Endothelial cell of umbilical vein (primary cell): ENCODE measurements at regions not wholly inside any gene's neighbourhood (a gene's known extent, or its start where the extent isn't known, plus 50 kb on each side); places are given as distances from the start of the nearest gene placed in this dataset.

Experiments
- BruUV-seq: library from RNA; stranded (reverse); fragments of 400-500 nt; replicated peaks from 2 replicates; lab custom pipeline; 2021; lab: Mats Ljungman, UMichigan
- CTCF ChIA-PET: fragments of 300-600, 350-600 bp; sonication (Branson Sonifier 250); formaldehyde crosslinking; loops from one replicate; lab custom pipeline; 2021; ENCODE audit warnings: antibody characterized with exemption, inconsistent platforms; lab: Charles Lee
- POLR2A ChIA-PET: fragments of 300-600, 350-600 bp; sonication (Branson Sonifier 250); formaldehyde crosslinking; loops from one replicate; lab custom pipeline; 2021; ENCODE audit warnings: antibody characterized with exemption, inconsistent platforms; lab: Charles Lee
- DNase-seq: peaks from one replicate; pipeline ENCODE4 v3.0.0-alpha.2; 2011; ENCODE audit warnings: low read depth, low spot score
- FAIRE-seq: peaks from 2 replicates; lab custom pipeline; 2011; peaks lifted over from hg19 to GRCh38; lab: Jason Lieb, UNC
- H2AFZ ChIP-seq: 2 replicates; pipeline ENCODE4 v1.6.0; 2012; ENCODE audit warnings: low read depth, low read length, control low read depth, inconsistent platforms
- H3K27ac ChIP-seq: 2 replicates; pipeline ENCODE4 v1.5.1; 2011; ENCODE audit warnings: low read depth, mild to moderate bottlenecking, control low read depth, low read length, moderate library complexity; ENCODE audit not compliant: insufficient read depth
- H3K27me3 ChIP-seq, 2 experiments: 2 replicates each; pipeline versions ENCODE4 v1.6.0 to v1.6.1; 2011; ENCODE audit warnings: low read length in 2 of 2, mixed read lengths in 1 of 2; ENCODE audit not compliant: control insufficient read depth in 2 of 2, insufficient read depth in 2 of 2
- H3K36me3 ChIP-seq, 2 experiments: 2 replicates in 1 of 2; 3 replicates in 1 of 2; pipeline ENCODE4 v1.5.1; 2011; ENCODE audit warnings: low read length in 2 of 2, mild to moderate bottlenecking in 1 of 2, moderate library complexity in 1 of 2; ENCODE audit not compliant: control insufficient read depth in 2 of 2, insufficient read depth in 2 of 2; ENCODE audit errors: extremely low read depth in 1 of 2
- H3K4me1 ChIP-seq: 3 replicates; pipeline ENCODE4 v1.5.1; 2011; ENCODE audit warnings: mild to moderate bottlenecking, low read length; ENCODE audit not compliant: control insufficient read depth, insufficient read depth; ENCODE audit errors: extremely low read depth
- H3K4me2 ChIP-seq: 2 replicates; pipeline ENCODE4 v1.6.1; 2011; ENCODE audit warnings: low read length, control low read depth, mixed read lengths; ENCODE audit not compliant: insufficient read depth
- H3K4me3 ChIP-seq, 3 experiments: fragments of 200-600 bp in 1 of 3; sonication (generic), shearing (Covaris generic) in 1 of 3; replicated peaks in 1 of 3; 2 replicates each; pipeline ENCODE4 v1.5.1; 2011 to 2016; ENCODE audit warnings: control low read depth in 3 of 3, low read length in 3 of 3, mild to moderate bottlenecking in 2 of 3, inconsistent platforms in 1 of 3, low read depth in 1 of 3, moderate library complexity in 1 of 3; ENCODE audit not compliant: insufficient read depth in 1 of 3
- H3K79me2 ChIP-seq: 2 replicates; pipeline ENCODE4 v1.6.0; 2012; ENCODE audit warnings: low read length, inconsistent platforms; ENCODE audit not compliant: control insufficient read depth, insufficient read depth
- H3K9ac ChIP-seq: replicated peaks from 2 replicates; pipeline ENCODE3; 2011; ENCODE audit warnings: low read length, control low read depth; ENCODE audit not compliant: insufficient read depth; ENCODE audit errors: extremely low read depth
- H3K9me1 ChIP-seq: replicated peaks from 3 replicates; pipeline ENCODE4 v1.6.0; 2011; ENCODE audit warnings: mild to moderate bottlenecking, low read length; ENCODE audit not compliant: control insufficient read depth, insufficient read depth; ENCODE audit errors: extremely low read depth
- H3K9me3 ChIP-seq: replicated peaks from 2 replicates; pipeline ENCODE4 v1.5.1; 2012; ENCODE audit warnings: low read length, inconsistent platforms; ENCODE audit not compliant: control insufficient read depth, insufficient read depth
- H4K20me1 ChIP-seq: replicated peaks from 2 replicates; pipeline ENCODE3; 2011; ENCODE audit warnings: mild to moderate bottlenecking, low read length; ENCODE audit not compliant: control insufficient read depth, insufficient read depth; ENCODE audit errors: extremely low read depth
- EZH2 ChIP-seq: IDR thresholded peaks from 2 replicates; pipeline ENCODE4 v1.6.1; 2012; ENCODE audit warnings: borderline replicate concordance, low read depth, mild to moderate bottlenecking, moderate library complexity, low read length, inconsistent platforms; ENCODE audit not compliant: severe bottlenecking
- FOS ChIP-seq: IDR thresholded peaks from 2 replicates; pipeline ENCODE4 v1.6.1; 2011; ENCODE audit warnings: mild to moderate bottlenecking, low read length, moderate library complexity, borderline replicate concordance; ENCODE audit not compliant: insufficient read depth
- GATA2 ChIP-seq: IDR thresholded peaks from 2 replicates; pipeline ENCODE4 v1.7.0; 2011; ENCODE audit warnings: low read depth, mild to moderate bottlenecking, moderate library complexity, mixed read lengths, low read length; ENCODE audit not compliant: insufficient read length, insufficient read depth
- JUN ChIP-seq: IDR thresholded peaks from 2 replicates; pipeline ENCODE4 v1.6.1; 2011; ENCODE audit warnings: borderline replicate concordance, low read depth; ENCODE audit not compliant: insufficient read length, insufficient read depth
- MYC ChIP-seq: IDR thresholded peaks from one replicate; pipeline ENCODE4 v1.6.1; 2011; ENCODE audit warnings: mild to moderate bottlenecking, low read depth, low read length
- POLR2A ChIP-seq: IDR thresholded peaks from 2 replicates; pipeline ENCODE4 v1.6.1; 2012; ENCODE audit warnings: low read depth, mild to moderate bottlenecking, control low read depth, low read length
- POLR2AphosphoS5 ChIP-seq: IDR thresholded peaks from 2 replicates; pipeline ENCODE4 v1.6.1; 2012; ENCODE audit warnings: low read depth, mild to moderate bottlenecking, control low read depth, low read length, moderate library complexity; ENCODE audit not compliant: insufficient read depth
- dilution Hi-C: fragments of 300-500 bp; cut with MboI; formaldehyde crosslinking; loops from one replicate; pipeline ENCODE4 v1.15.0; 2019; ENCODE audit warnings: low sequenced_read_pairs; ENCODE audit not compliant: extremely low pct_ligation_motif_present
- intact Hi-C: fragments of 100-400 bp; cut with micrococcal nuclease; formaldehyde crosslinking; loops from one replicate; pipeline ENCODE4 v1.10.0; 2022
- TF ChIP-seq, protein P1 (sequence below), 2 donors: IDR thresholded peaks; 1 replicate in 1 of 2; 2 replicates in 1 of 2; pipeline ENCODE4 v1.5.1; 2011; ENCODE audit warnings: low read length in 2 of 2, mild to moderate bottlenecking in 2 of 2, moderate library complexity in 2 of 2, control low read depth in 1 of 2, inconsistent platforms in 1 of 2, low read depth in 1 of 2; ENCODE audit not compliant: insufficient read depth in 1 of 2; ENCODE audit errors: extremely low read depth in 1 of 2

GRCh38 chr1:82215056-82215852 lies 414.5 kb downstream of the ADGRL2 start:
- CTCF ChIA-PET = no interaction called here
- H3K27ac ChIP-seq = no peak overlapping the region
- no peaks in the 10 kb centered on the region for H3K27me3 ChIP-seq
- no peak overlapping the region for H2AFZ ChIP-seq
- no peaks in the 10 kb centered on the region for H3K9me3 ChIP-seq
- dilution Hi-C loops (no loop called here), intact Hi-C loops (no loop called here)
- H3K9me1 ChIP-seq = no peaks in the 10 kb centered on the region
- FAIRE-seq = no peak
- no peaks in the 10 kb centered on the region for H3K79me2 ChIP-seq
- BruUV-seq = no TSS peak
- H3K36me3 ChIP-seq = no peaks in the 10 kb centered on the region
- H3K9ac ChIP-seq = no peak overlapping the region
- POLR2A ChIA-PET = no interaction called here
- no peak for DNase-seq
- no peak overlapping the region for H3K4me3 ChIP-seq
- TF ChIP-seq, protein P1, sequence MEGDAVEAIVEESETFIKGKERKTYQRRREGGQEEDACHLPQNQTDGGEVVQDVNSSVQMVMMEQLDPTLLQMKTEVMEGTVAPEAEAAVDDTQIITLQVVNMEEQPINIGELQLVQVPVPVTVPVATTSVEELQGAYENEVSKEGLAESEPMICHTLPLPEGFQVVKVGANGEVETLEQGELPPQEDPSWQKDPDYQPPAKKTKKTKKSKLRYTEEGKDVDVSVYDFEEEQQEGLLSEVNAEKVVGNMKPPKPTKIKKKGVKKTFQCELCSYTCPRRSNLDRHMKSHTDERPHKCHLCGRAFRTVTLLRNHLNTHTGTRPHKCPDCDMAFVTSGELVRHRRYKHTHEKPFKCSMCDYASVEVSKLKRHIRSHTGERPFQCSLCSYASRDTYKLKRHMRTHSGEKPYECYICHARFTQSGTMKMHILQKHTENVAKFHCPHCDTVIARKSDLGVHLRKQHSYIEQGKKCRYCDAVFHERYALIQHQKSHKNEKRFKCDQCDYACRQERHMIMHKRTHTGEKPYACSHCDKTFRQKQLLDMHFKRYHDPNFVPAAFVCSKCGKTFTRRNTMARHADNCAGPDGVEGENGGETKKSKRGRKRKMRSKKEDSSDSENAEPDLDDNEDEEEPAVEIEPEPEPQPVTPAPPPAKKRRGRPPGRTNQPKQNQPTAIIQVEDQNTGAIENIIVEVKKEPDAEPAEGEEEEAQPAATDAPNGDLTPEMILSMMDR (IDR thresholded peaks at IDR 0.05; ENCODE audit: extremely low read depth in 1 of 2, insufficient read depth in 1 of 2, low read depth in 1 of 2, low read length in 2 of 2) = no peak
- TF ChIP-seq POLR2A = no peak
- no peak for TF ChIP-seq EZH2
- no peak for TF ChIP-seq GATA2
- no peak for TF ChIP-seq POLR2AphosphoS5
- no peak for TF ChIP-seq FOS
- TF ChIP-seq MYC = no peak
- no peak for TF ChIP-seq JUN
- H4K20me1 ChIP-seq = no peaks in the 10 kb centered on the region
- H3K4me1 ChIP-seq = no peaks in the 10 kb centered on the region
- no peak overlapping the region for H3K4me2 ChIP-seq
